HG03097 (cell line): ENCODE measurements at regions not wholly inside any gene's neighbourhood (a gene's known extent, or its start where the extent isn't known, plus 50 kb on each side); places are given as distances from the start of the nearest gene placed in this dataset.
"Not testable (repeated sequence)": the region's sequence is repeated elsewhere in the genome, so short reads cannot be mapped to it uniquely, and the experiment has no call there.

Source experiments
- ATAC-seq: cut with Tn5 transposase; IDR thresholded peaks from one replicate; pipeline ENCODE4 v1.9.1; 2021; ENCODE audit not compliant: unreplicated experiment, low FRiP score

DNA sequence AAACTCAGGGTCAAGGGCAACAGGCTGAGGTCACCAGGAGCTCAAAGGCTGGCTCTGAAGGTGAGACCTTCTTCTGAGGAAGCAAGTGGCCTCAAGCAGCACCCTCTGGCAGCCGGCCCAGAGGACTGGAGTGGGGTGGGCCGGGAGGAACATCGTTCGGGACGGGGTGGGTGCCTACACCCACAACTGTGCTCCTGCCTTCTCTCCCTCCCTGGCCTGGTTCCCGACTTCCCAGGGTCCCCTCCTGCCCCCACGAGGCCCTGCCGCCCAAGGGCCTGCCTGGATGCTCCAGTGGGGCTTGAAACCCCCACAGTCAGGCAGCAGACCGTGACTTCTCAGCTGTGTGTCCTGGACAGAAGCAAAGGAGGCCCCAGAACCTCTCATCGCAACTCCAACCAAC is 195.7 kb downstream of the IGLL1 start:
- ATAC-seq, result no peak

DNA sequence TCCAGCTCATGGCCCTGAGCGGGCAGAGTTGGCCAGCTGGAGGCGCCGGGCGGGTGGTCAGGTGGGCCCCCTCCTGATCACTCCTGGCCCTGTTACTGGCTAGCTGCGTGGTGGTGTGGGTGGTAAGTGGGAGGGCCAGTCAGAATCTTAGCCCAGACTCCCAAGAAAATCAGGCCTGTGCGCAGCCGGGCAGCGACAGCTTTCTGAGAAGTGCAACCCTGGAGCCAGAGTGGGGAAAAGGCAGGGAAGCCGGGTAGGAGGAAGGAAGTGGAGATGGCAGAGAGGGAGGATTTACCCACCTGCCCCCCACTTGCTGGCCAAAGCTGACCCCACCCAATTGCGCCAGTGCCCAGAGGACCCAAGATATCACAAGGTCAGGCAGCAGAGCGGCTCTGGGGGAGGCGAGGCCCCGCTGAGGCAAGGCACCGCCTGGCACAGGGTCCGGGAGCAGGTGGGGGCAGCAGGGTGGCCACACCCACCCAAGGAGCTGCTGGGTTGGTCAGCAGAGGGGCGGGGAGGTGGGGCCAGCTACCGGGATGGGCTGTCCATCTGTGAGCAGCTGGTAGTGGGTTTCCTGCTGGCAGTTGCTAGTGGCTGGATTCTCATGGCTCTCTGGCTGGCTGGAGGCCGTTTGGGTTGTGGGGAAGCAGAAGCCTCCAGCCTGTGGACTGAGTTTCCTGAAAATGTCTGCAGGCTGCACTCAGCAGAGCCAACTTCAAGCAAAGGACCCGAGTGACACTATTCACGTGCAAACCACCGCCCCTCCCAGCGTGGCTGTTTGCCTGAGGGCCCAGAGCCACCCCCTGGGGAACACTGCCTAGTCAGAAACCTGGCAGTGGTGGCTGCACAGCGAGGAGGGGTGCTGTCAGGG is 196.4 kb downstream of the IGLL1 start:
- no peak for ATAC-seq

DNA sequence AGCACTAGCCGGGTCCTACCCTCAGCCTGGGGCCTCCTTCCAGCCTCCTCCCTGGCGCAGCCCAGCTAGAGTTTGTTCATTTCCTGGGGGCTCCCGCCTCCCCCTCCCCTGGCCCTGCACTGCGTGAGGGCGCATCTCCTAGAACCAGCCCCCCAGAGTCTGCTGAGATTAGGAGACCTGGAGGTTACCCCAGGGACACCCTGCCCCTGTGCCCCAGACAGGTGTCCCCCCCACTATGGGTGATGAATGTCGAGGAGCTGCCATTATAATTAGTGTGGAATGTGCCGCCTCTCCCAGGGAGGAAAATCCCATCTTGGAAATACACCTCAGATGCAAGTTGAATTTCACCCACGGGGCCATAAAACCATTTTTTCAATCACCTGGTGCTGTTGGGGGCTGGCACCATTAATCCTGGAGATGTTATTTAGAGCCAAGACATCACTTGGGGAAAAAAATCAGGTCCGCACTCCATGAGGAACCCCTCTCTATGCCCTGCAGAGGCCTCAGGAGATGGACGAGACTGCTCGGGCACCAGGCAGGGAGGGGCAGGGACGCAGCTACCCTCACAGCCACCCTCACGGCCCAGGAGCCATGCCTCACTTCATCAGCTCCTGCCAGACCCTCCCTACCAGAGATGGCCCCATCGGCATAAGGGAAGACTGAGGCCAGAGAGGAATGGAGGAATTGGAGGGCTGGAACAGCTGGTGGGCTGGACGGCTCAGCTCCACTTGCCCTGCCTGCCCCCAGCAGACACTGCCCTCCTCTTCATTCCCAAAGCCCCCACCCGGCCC is 197.5 kb downstream of the IGLL1 start:
- ATAC-seq, result no peak

DNA sequence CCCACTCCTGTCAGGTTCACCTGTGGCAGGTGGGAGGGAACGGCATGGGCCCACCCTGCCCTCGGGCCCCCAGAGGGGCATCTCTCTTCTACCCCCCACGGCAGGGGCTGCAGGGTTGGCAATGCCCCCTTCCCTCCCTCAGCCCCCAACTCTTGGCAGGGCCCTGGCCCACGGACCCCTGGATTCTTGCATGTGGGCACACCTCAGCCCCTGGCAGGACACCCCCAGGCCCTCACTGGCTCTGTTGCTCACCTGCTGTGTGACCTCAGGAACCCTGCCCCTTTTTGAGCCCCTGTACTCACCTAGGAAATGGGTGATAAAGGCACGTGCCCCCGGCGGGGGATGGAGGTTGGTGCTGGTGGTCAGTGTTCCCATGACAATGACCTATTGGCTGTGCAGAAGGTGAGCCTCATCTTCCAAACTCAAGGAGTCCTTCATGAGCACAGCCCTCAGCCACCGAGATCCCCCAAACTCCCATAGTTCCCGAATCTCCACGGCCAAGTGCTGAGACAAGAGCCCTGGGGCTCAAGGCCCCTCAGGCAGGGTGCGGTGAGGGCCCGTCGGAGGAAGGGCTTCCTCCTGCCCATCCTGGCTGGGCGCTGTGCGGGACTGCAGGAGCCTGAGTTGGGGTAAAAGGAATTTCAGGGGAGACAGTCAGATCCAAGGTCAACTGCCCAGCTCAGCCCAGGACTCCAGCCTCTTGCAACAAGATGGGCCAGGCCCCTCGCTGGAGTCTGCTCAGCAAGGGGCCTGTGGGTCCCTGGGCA is 198.2 kb downstream of the IGLL1 start:
- ATAC-seq, result no peak

DNA sequence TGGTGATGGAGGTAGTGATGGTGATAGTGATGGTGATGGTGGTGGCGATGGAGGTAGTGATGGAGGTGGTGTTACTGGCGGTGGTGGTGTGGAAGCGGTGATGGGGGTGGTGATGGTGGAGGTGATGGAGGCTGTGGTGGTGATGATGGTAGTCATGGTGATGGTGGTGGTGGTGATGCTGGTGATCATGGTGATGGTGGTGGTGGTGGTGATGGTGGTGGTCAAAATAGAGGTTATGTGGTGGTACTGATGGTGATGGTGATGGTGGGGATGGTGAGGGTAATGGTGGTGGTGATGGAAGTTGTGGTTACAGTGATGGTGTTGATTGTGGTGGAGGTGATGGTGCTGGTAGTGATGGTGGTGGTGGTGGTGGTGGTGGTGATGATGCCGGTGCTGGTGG is 199.2 kb downstream of the IGLL1 start:
- ATAC-seq, result no peak

DNA sequence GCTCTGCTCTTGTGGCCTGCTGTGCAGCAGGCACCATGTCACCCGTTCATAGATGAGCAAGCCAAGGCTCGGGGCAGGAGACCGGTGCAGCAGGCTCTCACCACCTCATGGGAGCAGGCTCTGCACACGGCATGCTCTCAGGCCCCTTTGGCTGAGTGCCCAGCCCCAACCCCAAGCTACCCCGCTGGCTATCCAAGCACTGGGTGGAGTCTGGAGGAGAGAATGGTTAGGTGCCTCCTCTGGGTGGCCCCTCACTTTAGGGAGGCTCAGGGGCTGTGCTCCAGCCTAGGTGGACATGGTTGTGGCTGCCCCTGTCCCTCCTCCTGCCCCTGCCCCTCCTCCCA is 199.9 kb downstream of the IGLL1 start:
- ATAC-seq, result no peak

DNA sequence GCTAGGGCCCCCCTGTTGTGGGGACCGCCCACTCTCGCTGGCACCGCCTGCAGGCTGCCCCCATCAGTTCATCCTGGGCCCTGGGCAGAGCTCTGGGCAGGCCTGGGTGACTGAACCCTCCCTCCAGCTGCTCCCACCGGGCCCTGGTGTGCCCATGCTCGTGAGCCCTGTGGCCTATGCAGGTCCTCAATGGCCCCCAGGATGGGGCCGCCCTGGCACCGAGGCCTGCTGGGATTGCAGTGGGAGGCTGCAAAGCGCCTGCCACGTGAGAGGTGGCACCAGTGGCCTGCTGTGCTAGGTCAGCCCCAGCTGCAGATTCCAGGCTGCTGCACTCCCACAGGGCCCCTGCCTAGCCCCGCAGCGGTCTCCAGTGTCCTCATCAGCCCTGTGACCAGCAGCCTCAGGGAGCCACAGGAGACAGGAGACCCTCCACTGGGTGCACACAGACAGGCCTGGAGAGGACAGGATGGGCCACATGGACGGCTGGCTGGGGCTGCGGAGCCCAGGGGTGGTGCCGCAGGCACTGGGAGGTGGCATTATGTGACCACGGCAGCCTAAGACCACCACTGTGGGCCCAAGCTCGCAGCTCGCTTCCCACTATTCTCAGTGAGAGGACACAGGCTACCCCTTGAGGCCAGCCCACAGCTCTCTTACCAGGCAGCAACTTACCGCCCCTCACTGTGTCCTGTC is 199.4 kb downstream of the BCR start:
- not testable (repeated sequence) for ATAC-seq

DNA sequence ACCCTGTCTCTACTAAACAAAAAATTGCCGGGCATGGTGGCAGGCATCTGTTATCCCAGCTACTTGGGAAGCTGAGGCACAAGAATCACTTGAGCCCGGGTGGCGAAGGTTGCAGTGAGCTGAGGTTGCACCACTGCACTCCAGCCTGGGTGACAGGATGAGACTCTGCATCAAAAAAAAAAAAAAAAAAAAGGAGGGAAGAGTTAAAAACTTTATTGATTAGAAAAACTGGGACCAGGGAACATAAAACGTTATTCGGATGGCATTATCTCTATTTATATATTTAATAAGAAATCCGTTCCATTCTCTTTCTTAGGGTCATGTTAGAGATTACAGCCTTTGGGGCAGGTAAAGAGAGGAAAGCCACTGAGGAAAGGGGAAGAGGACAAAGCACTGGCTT is 197.5 kb downstream of the BCR start:
- no peak for ATAC-seq

DNA sequence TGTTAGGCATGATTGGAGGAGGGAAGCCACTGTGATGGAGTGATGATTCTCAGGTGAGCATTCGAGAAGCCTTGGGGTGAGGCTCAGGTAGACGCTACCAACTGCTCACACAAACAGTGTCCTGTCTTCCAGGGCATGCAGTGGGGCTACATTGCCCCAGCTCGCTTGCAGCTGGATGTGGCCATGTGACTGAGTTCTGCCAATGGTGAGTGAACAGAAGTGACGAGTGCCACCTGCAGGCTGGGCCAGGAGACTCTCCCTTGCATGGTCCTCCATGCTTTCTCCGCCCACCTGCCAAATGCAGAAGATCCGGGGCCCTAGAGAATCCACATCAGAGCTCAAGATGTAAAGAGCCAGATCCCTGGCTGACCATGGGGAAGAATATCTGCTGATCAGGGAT is 195.9 kb downstream of the BCR start:
- ATAC-seq, result no peak

DNA sequence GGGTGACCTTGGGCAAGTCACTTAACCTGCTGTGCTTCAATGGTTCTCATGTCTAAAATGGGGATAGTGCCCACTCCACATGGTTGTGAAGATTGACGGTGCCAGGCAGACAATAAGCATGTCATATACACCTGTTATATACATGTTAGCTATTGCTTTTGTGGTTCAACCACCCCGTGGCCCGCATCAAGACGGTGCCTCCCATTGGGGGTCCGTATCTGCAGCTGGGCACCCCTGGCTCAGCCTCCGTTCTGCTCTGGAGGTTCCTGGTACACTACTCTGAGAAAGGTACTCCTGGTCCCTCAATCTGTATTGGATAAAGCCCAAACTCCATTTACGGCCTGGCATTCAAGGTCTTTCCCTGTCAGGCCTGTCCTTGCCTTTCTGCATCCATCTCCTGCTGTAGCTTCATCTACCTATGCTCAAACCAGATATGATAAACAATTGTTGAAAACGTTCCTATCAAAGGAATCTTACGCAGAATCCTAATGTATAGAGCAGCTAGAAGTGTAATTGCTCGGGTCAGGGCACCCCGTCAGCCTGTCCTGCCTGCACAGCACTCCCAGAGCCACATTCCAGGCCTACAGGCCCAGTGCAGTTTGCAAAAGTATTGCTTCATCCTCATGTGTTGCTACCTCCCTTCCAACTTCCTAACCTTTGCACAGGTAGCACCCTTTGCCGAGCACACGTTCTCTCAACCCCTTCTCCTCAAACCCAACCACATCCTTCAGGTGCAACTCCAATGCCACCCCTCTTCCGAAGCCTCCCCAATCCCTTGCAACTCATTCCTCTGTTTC is 194.9 kb downstream of the BCR start:
- no peak for ATAC-seq

DNA sequence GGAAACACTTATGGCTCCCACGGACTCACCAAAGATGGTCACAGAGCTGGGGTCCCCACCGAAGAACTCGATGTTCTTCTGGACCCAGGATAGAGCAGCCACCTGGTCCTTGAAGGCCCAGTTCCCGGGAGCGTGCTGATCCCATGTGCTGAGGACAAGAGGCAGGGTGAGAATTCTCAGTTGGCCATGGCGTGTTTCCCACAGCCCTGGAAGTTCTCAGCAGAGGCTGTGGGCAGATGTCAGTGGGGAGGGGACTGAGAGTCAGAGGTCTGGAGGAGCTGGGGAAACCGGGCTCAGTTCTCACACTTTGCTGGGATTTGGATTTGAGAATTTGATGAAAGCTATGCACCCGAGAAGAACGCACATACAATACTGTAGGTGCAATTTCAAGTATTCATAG is 193.3 kb downstream of the BCR start:
- ATAC-seq, result no peak

DNA sequence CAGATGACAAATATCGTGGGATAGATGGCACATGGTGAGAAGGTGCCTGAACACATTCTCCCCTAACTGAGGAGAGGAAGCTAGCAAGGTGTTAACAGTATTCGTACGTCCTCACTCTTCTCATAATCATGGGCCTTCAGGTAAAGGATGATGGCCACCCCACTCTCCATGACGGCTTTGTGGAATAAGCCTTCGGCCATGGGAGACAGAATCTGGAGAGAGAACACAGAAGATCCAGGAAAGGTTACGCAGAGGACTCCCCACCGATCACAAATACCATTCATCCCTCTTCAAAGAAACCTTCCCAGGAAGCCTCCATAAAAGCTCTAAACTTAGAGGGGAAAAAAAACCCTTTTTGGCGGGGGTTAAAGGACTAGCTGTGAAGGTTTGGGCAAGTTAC is 189.9 kb downstream of the BCR start:
- ATAC-seq, result no peak

DNA sequence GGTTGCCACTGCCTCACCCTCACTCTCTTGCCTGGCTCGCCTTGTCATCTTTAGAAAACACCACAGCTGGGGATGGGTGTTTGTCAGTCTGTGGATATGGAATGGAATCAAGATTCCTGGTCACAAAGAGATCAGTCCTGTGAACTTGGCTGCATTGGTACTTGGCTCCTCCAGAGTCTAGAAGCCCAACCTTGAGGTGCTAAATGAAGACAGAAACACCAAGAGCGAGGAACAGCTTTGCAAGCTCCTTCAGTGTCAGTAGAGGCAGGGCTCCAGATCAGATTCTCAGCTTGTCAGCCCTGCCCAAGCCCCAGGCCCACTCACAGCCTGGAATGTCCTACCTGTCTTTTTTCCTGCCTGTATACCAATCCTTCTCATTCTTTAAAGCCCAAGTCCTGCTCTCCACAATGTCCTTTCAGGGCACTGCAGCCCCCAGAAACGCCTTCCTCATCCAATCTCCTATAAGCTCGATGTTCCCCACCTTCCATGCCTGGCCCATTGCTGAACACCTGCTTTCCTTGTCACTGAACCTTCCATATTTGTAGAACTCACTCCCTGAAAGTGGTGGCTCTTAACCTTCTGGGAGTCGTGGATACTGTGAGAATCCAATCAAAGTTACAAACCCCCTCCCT is 188.9 kb downstream of the BCR start:
- ATAC-seq, result no peak
